Pancreas (tissue), 10 donors: ENCODE measurements at regions not wholly inside any gene's neighbourhood (a gene's known extent, or its start where the extent isn't known, plus 50 kb on each side); places are given as distances from the start of the nearest gene placed in this dataset.

Source experiments
- ATAC-seq, 4 donors: fragments of 200-7000 bp; cut with Tn5 transposase; one replicate each; pipeline versions ENCODE4 v1.8.0 to v1.9.1; 2020; ENCODE audit warnings: mild to moderate bottlenecking in 4 of 4, moderate library complexity in 4 of 4
- DNase-seq, 6 donors: peaks; one replicate each; pipeline ENCODE4 v3.0.0-alpha.2; 2020
- FAIRE-seq: peaks from 2 replicates; lab custom pipeline; 2012; peaks lifted over from hg19 to GRCh38; lab: Jason Lieb, UNC
- H3K27ac ChIP-seq, 4 donors: fragments of 200-600 bp; sonication (generic); 1 replicate in 3 of 4; 2 replicates in 1 of 4; pipeline versions ENCODE4 v1.5.0 to v1.8.0; 2020
- H3K27me3 ChIP-seq, 4 donors: fragments of 200-600 bp; one replicate each; pipeline ENCODE4 v1.8.0; 2021
- H3K36me3 ChIP-seq, 3 donors: fragments of 200-600 bp; sonication (generic) in 1 of 3; one replicate each; pipeline versions ENCODE4 v1.5.0 to v1.8.0; 2020 to 2021
- H3K4me1 ChIP-seq, 3 donors: fragments of 200-600 bp; one replicate each; pipeline ENCODE4 v1.8.0; 2021
- H3K4me3 ChIP-seq, 4 donors: fragments of 200-600 bp; sonication (generic) in 2 of 4; one replicate each; pipeline versions ENCODE4 v1.5.0 to v1.8.0; 2020 to 2021
- H3K9me3 ChIP-seq, 4 donors: fragments of 200-600 bp; one replicate each; pipeline ENCODE4 v1.8.0; 2021
- WGBS, 2 donors: extraction: QIAGEN DNeasy Blood & Tissue Kit; methylation state at CpG; one replicate each; pipeline ENCODE4 v1.1.7; 2013; 5-methylcytosine and 5-hydroxymethylcytosine counted together
- intact Hi-C, 3 donors: fragments of 100-400 bp; cut with DNase I; formaldehyde crosslinking; loops; one replicate each; pipeline versions ENCODE4 v1.11.1 to v1.14.2; 2022
- TF ChIP-seq, protein P1 (sequence below), 4 donors: fragments of 200-600 bp; sonication (generic) in 3 of 4; IDR thresholded peaks; one replicate each; pipeline versions ENCODE4 v1.5.0 to v1.8.0; 2021; ENCODE audit warnings: antibody characterized with exemption in 4 of 4
- donor health status: healthy with polysubstance abuse.
- donor health status: DM: no; HTN: no; CAD: no; lungs with moderate emphysema.
- donor health status: DM: no; HTN: no; CAD: no.
- donor health status: control.
- donor health status: control.
- donor health status: Bipolar disorder and iron deficiency.
- donor health status: DM: yes; HTN: yes; CAD: no.
- donor health status: DM: no; HTN: no; CAD: no.
- donor health status: DM: no; HTN: no; CAD: no.
- donor health status: DM: yes; HTN: yes; CAD: no.

DNA sequence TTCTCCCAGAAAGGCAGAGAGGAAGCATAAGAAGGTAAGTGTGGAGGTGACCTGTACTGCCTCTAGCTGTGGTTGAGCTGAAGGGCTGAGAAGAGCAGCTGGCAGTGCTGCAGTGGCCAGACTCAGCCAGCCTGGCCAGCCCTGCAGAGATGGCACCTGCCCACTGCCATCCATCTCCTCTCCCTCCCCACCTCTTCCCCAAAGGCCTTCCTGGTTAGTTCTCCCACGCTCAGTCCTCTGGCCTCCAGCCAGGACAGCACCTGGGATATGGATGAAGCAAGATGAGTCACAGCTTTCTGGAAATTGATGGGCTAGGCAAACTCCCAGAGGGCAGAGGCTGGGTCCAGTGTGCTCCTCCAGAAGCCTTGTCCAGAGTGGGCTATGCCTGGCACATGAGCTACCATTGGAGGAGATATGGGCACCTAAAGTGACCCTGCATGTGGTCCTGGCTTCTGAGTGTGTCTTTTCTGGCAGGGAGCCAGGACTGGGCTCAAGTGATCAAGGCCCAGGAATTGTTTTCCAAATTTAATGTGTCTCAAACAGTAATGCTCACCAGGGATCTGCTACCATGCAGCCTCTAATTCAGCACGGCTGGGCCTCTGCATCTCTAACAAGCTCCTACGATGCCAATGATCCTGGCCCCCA lies 81.0 kb upstream of the CACUL1 start:
- TF ChIP-seq, protein P1, sequence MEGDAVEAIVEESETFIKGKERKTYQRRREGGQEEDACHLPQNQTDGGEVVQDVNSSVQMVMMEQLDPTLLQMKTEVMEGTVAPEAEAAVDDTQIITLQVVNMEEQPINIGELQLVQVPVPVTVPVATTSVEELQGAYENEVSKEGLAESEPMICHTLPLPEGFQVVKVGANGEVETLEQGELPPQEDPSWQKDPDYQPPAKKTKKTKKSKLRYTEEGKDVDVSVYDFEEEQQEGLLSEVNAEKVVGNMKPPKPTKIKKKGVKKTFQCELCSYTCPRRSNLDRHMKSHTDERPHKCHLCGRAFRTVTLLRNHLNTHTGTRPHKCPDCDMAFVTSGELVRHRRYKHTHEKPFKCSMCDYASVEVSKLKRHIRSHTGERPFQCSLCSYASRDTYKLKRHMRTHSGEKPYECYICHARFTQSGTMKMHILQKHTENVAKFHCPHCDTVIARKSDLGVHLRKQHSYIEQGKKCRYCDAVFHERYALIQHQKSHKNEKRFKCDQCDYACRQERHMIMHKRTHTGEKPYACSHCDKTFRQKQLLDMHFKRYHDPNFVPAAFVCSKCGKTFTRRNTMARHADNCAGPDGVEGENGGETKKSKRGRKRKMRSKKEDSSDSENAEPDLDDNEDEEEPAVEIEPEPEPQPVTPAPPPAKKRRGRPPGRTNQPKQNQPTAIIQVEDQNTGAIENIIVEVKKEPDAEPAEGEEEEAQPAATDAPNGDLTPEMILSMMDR (IDR thresholded peaks at IDR 0.05) = no peak
- peak; percentile 70 to 92 (median 90) for ATAC-seq
- Histone ChIP-seq H3K4me1 (peaks cover 0 to 4% (median 0%) of the 10 kb centered on the region in 3 donors), H3K4me3 (no peak overlapping the region), H3K27me3 (no peaks in the 10 kb centered on the region), H3K27ac (peak overlapping the region in 1 of 4 donors; percentile 50), H3K9me3 (no peaks in the 10 kb centered on the region), H3K36me3 (no peaks in the 10 kb centered on the region)
- no peak for FAIRE-seq
- 60 to 61% methylated on average over 3 of the region's 3 CpGs for WGBS, 2 donors
- peak; percentile 65 to 89 (median 76) for DNase-seq
- intact Hi-C loops = no loop called here

- no peak for DNase-seq
- H3K36me3 ChIP-seq = no peaks in the 10 kb centered on the region
- intact Hi-C loops = no loop called here
- WGBS, 2 donors = 82 to 96% methylated on average over 4 of the region's 4 CpGs
- H3K4me3 ChIP-seq = no peak overlapping the region
- no peak for FAIRE-seq
- no peaks in the 10 kb centered on the region for H3K27me3 ChIP-seq
- H3K9me3 ChIP-seq = no peaks in the 10 kb centered on the region
- ATAC-seq = no peak
- no peak overlapping the region for H3K27ac ChIP-seq
- H3K4me1 ChIP-seq = peaks cover 0 to 4% (median 0%) of the 10 kb centered on the region in 3 donors
- TF ChIP-seq, protein P1 (IDR thresholded peaks at IDR 0.05) = no peak
Measured at GRCh38 chr10:118838364-118838763, 83.6 kb upstream of the CACUL1 start.

GRCh38 chr10:118839348-118839747 lies 84.6 kb upstream of the CACUL1 start:
- TF ChIP-seq, protein P1 (IDR thresholded peaks at IDR 0.05) = no peak
- Histone ChIP-seq H3K4me3 (no peak overlapping the region), H3K9me3 (no peaks in the 10 kb centered on the region), H3K27me3 (no peaks in the 10 kb centered on the region), H3K36me3 (no peaks in the 10 kb centered on the region), H3K4me1 (peaks cover 0 to 7% (median 1%) of the 10 kb centered on the region in 3 donors), H3K27ac (no peak overlapping the region)
- ATAC-seq (no peak), DNase-seq (no peak), FAIRE-seq (no peak)
- WGBS, 2 donors = 89 to 90% methylated on average over 3 of the region's 3 CpGs
- intact Hi-C loops = no loop called here

DNA sequence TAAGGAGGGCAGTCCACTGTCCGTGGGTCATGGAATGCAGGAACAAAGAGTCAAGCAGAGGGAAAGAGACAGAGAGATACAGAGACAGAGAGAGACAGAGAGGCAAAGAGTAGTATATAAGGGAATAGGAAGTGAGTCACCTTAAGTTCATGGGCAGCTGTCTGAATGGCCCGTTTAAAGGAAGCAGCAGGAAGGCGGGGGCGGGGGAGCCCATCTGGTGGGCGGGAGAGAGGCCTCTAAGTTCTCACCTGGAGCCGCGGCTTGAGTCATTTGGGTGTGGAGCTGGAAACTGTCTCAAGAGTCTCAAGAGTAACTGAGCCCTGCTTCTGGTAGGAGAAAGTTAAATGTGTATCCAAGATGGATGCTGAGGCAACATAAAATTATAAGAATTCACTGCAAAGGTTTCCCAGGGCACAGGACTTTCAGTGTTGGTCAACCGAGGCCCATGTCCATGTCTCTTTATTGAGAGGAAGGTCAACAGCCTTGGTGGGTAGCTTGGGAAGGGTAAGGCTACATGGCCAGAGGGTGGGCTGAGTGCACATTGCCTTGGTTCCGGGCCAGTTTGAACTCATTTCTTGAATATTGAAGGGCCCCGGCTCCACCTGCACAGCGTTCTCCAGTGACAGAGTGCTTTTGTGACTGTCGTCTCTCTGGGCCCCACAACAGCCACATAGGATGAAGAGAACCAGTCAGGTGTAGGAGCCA lies 85.5 kb upstream of the CACUL1 start:
- Histone ChIP-seq H3K27me3 (no peaks in the 10 kb centered on the region), H3K27ac (no peak overlapping the region), H3K4me3 (no peak overlapping the region), H3K36me3 (no peaks in the 10 kb centered on the region), H3K9me3 (no peaks in the 10 kb centered on the region), H3K4me1 (peaks cover 0 to 14% (median 6%) of the 10 kb centered on the region in 3 donors)
- no peak for ATAC-seq
- intact Hi-C loops = no loop called here
- TF ChIP-seq, protein P1 (IDR thresholded peaks at IDR 0.05) = no peak
- FAIRE-seq = no peak
- no peak for DNase-seq
- 90% methylated on average over 12 of the region's 12 CpGs for WGBS, 2 donors
